Keratinocyte (primary cell): ENCODE measurements at regions not wholly inside any gene's neighbourhood (a gene's known extent, or its start where the extent isn't known, plus 50 kb on each side); places are given as distances from the start of the nearest gene placed in this dataset.

ENCODE experiments used
- CTCF ChIP-seq, 3 experiments: IDR thresholded peaks in 1 of 3; conservative IDR thresholded peaks in 1 of 3; optimal IDR thresholded peaks in 1 of 3; 2 replicates in 2 of 3; 3 replicates in 1 of 3; pipeline versions ENCODE3 to v1.5.1; 2011; ENCODE audit warnings: low read length in 3 of 3, mild to moderate bottlenecking in 3 of 3, moderate library complexity in 2 of 3, control low read depth in 1 of 3, inconsistent platforms in 1 of 3; ENCODE audit not compliant: insufficient read depth in 2 of 3; ENCODE audit errors: extremely low read depth in 1 of 3
- EZH2 ChIP-seq: IDR thresholded peaks from one replicate; pipeline ENCODE4 v1.6.1; 2012; ENCODE audit warnings: inconsistent platforms, mild to moderate bottlenecking, low read length, moderate library complexity

GRCh38 chr4:164614999-164615398 is 138.9 kb upstream of the SMIM31 start:
- no peak for TF ChIP-seq CTCF (optimal IDR thresholded peaks at IDR 0.05 in 1 of 3, IDR thresholded peaks at IDR 0.05 in 1 of 3, conservative IDR thresholded peaks at IDR 0.05 in 1 of 3; ENCODE audit: extremely low read depth in 1 of 3, insufficient read depth in 2 of 3, low read length in 3 of 3)
- no peak for TF ChIP-seq EZH2
